GM19438 (cell line): ENCODE measurements at regions not wholly inside any gene's neighbourhood (a gene's known extent, or its start where the extent isn't known, plus 50 kb on each side); places are given as distances from the start of the nearest gene placed in this dataset.
"Not testable (repeated sequence)": the region's sequence is repeated elsewhere in the genome, so short reads cannot be mapped to it uniquely, and the experiment has no call there.

Experiments
- ATAC-seq: cut with Tn5 transposase; IDR thresholded peaks from one replicate; pipeline ENCODE4 v1.9.1; 2021; ENCODE audit warnings: low read depth; ENCODE audit not compliant: unreplicated experiment

DNA sequence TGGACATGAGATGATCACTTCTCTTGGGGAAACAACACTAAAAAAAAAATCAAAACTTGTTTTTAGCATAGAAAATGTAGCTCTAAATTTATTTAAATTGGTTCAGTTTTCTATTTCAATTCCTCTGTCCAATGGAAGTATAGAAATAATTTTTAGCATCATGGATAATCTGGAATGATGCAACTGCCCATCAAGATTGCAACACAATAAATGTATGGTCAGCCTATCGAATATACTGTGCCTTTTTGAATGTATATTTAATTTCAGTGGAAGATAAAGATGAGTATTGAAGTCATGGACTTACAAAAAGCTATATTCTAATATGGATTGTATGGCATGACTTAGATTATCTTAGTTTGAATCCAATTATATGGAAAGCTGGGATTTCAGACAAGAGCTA lies 906.7 kb downstream of the IGSF11 start:
- no peak for ATAC-seq

DNA sequence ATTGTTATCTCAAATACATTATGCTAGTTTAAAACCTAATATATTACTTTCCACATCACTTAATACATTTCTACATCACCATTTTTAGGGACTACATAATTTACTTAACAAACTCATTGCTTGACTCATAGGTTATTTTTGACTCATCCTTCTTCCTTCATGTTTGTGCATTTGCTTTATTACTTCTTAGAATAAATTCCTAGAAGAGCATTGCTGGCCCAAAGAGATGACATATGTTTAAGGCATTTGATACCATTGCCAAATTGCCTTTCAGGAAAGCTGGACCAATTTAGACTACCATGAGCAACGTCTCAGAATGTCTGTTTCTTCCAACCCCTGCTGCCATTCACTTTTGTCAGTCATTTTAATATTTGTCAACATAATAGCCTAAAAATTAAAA lies 905.8 kb downstream of the IGSF11 start:
- no peak for ATAC-seq

DNA sequence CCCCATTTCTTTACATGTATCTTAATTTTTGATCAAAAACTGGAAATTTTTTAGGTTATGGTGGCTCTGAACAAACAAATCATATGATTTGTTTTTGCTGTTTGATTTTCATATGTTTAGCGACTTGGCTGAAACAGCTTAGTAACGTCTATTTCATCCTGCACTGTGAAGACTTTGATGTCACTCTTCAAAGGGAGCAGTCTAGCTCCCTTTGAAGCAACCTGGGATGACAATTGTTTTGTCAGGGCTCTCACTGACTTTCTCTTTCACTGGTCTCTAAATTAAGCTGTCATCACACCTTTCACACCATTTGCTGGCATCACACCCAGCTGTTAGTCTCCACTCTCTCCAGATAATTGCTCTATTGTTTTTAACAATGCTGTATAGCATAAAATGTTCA lies 896.9 kb downstream of the IGSF11 start:
- ATAC-seq: no peak

DNA sequence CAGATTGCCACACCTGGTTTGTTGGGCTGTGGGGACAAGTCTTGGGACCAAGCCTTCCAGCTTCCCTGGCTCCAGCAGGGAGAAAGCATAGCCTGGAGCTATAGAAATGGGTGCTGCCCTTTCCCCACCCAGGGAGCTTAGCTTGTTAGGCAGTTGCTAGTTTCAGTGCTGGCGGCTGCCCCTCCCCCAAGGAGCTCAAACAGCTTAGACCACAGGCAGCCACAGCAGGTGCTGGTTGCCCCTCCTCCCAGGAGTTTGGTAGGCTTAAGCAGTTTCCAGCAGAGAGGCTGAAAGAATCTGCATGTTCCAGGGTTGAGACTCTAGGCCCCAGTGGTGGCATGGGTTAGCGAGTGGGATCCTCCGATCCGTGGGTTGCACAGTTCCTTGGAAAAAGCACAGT lies 889.7 kb downstream of the IGSF11 start:
- ATAC-seq: no peak

DNA sequence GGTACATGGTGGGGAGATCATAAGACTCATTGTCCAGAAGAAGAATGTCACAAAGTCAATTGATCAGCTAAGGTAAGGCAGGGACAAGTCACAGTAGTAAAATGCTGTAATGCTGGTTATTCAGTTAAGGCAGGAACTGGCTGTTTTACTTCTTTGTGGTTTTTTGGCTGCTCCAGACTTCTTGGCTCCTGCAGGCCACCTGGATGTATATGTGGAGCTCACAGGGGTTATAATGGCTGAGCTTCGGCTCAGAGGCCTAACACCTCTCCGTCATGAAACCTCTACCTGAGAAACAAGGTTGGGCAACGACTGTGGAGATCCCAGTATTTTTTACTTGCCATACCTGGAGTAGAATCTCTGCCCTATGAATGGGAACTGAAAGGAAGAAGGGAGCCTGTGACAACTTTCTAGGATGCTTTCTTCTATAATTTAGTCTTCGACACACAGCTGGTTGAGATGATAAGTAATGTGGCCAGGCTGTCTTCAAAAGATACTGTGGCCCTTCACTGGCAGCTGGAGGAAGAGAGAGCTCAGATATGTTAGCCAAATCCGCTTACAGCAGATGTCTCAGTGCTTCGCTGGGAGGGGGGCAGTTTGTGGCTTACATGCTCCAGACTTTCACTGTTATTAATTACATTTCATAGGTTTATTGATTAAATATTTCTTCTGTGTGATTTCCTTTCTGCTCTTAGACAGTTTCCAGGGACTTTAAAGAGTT lies 887.8 kb downstream of the IGSF11 start:
- no peak for ATAC-seq

DNA sequence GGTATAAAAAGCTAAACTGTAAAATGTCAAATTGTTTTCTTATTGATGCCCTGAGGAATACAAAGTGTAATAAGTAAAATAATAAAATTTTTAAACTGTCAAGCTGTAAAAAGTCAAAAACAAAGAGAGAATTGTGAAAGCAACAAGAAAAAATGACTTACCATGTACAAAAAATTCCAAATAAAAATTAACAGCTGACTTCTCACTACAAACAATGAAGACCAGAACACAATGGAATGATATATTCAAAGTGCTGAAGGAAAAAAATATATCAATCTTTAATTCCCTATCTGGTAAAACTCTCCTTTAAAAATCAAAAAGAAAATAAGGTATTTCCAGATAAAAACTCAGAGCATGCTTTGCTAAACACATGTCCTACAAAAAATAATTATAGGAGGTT lies 883.5 kb downstream of the IGSF11 start:
- no peak for ATAC-seq

DNA sequence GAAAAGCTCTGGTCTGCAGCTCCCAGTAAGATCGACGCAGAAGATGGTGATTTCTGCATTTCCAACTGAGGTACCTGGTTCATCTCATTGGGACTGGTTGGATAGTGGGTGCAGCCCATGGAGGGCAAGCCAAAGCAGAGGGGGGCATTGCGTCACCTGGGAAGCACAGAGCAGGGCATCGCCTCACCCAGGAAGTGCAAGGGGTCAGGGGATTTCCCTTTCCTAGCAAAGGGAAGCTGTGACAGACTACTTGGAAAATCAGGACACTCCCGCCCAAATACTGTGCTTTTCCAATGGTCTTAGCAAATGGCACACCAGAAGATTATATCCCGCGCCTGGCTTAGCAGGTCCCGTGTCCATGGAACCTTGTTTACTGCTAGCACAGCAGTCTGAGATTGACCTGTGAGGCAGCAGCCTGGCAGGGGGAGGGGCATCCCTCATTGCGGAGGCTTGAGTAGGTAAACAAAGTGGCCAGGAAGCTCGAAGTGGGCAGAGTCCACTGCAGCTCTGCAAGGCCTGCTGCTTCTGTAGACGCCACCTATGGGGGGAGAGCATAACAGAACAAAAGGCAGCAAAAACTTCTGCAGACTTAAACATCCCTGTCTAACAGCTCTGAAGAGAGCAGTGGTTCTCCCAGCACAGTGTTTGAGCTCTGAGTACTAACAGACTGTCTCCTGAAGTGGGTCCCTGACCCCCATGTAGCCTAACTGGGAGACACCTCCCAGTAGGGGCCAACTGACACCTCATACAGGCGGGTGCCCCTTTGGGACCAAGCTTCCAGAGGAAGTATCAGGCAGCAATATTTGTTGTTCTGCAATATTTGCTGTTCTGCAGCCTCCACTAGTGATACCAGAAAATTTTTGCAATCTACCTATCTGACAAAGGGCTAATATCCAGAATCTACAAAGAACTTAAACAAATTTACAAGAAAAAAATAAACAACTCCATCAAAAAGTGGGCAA lies 871.7 kb downstream of the IGSF11 start:
- ATAC-seq: not testable (repeated sequence)

DNA sequence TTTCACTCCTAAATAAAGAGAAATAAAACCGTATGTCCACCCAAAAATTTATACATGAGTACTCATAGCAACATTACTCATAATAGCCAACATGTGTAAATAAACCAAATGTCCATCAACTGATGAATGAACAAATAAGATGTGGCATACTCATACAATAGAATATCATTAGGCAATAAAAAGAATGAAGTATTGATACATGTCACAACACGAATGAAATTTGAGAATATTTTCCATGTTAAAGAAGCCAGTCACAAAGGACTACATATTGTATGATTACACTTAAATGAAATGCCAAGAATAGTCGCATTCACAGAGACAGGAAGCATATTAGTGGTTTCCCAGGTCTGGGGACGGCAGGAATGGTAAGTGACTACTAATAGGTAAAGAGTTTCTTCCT lies 869.2 kb downstream of the IGSF11 start:
- ATAC-seq: no peak

DNA sequence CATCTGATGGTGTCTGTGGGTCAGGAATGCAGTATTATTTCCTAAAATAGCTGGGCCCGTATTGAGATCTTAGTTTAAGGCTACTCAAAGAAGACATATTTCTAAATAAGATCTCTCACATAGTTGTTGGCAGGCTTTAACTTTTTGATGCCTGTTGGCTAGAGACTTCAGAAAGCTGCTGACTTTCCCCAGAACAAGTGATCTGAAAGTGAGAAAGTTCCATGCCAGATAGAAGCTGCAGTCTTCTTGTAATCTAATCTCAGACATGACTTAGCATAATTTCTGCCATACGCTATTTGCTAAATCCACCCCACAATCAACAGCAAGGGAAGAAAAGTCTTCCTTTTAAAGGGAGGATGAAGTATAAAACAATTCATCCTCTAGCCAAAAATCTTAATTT lies 867.1 kb downstream of the IGSF11 start:
- ATAC-seq: no peak

DNA sequence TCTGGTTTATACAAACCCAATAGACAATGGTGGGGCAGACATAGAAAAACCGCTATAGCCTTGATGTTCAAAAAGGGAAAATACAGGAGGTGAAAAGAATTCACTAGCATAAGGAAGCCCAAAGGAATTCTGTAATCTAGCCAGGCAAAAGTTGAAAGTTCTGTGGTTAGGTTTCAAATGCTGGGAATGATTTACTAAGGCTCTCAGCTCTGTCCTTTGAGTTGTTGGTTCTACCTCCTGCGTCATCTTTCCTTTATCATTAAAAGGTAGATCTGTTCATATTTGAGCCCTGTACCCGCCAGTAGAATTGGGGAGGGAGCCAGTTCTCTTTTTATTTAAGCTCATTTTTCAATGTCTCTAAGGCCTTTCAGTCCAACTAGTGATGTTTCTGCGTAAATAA lies 866.5 kb downstream of the IGSF11 start:
- no peak for ATAC-seq

DNA sequence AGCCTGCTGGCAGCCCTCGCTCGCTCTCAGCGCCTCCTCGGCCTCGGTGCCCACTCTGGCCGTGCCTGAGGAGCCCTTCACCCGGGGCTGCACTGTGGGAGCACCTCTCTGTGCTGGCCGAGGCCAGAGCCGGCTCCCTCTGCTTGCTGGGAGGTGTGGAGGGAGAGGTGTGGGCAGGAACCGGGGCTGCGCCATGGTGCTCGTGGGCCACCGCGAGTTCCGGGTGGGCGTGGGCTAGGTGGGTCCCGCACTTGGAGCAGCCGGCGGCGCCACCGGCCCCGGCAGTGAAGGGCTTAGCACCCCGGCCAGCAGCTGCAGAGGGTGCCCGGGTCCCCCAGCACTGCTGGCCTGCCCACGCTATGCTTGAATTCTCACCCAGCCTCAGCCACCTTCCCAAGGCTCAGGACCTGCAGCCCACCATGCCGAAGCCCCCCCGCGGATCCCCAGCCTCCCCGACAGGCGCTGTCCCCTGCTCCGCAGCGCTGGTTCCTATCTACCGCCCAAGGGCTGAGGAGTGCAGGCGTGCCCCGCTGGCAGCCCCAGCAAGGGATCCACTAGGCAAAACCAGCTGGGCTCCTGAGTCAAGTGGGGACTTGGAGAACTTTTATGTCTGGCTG lies 863.3 kb downstream of the IGSF11 start:
- no peak for ATAC-seq

DNA sequence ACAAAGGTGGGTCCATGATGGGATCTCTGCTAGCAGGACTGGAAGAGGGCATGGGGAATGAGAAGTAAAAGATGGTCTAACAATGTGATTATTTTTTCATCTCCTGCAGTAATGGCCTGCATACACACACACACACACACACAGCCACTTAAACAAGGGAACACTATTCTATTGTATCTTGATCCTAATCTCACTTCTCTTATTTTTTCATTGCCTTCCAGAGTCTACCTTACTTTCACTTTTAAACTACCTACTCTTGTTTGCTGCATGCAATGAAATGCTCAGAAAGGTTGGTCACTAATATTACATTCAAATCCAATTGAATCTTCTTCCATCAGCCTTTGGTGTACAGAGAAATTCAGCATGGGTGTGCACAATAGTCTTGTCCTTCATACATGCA lies 853.8 kb downstream of the IGSF11 start:
- no peak for ATAC-seq

DNA sequence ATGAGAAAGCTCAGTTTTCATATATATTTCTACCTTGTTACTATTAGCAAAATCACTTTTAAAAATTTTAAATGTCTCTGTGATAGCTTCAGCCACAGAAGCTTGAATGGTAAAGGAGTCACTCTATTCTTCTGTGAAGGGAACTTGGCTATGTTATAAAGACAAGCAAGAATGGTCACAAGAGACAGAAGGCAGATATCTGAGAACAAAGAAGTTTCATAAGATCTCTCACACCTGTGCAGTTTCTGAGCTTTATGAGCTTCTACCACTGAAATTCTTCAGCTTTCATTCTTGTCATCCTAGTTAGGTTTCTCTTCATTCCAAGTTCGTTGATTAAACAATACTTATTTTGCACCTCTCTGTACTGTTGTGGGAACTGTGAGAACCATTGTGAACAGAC lies 853.4 kb downstream of the IGSF11 start:
- no peak for ATAC-seq

DNA sequence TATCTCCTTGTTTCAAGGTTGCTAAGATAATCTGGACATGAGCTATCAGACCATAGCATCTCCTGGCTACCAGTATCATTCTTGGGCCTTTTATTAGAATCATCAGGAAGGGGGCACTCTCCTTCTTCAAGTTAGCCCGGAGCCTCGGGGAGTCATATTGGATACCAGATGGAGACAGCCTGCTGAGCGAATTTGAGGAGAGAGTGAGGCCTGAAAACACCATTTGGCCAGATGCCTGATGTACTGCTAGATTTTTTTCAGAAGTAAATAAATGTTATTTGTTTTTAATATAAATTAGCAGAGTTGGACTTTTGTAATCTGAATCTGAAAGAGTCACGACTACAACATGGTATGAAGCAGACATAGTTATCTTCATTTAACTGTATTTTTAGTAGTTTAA lies 848.6 kb downstream of the IGSF11 start:
- no peak for ATAC-seq

DNA sequence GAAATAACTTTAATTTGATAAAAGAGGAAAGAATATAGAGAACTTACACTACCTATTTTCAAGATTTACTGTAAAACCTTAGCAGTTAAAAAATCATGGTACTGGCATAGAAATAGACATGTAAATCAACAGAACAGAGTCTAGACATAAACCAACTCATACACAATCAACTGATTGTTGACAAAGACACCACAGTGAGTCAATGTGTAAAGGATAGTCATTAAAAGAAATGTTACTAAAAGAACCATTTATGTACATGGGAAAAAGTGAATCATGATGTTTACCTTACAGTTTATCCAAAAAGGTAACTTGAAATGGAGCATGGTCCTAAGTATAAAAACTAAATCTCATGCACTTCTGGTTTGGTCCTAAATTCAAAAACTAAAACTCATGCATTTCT lies 847.4 kb downstream of the IGSF11 start:
- no peak for ATAC-seq

DNA sequence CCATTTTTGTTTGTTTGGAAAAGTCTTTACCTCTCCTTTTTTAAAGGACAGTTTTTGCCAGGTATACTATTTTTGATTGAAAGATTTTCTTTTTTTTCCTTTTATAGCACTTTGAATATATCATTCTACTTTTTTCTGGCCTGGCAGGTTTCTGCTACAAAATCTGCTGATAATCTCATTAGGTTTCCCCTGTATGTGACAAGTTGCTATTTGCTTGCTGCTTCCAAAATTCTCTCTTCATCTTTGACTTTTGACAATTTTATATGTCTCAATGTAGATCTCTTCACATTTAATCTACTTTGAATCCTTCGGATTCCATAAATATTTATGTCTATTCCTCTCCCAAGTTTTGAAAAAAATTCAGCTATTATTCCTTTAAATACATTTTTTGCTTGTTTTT lies 838.5 kb downstream of the IGSF11 start:
- ATAC-seq: no peak

DNA sequence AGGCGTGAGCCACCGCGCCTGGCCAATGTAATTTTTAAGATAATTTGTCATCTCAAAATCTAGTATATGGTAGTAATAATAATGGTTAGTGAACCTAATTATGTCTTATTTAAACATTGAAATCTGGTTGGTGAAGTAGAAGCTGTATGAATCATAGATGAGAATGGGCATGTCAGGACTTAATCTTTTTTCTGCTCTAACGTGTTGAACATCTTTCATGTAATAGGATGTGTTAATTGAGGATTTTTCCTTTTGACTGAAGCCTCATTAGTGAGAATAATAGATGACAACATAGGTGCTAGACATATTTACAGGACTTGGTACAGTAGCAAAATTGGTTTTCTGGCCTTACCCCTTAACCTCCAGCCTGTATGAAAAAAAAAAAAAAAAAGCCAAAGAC lies 835.6 kb downstream of the IGSF11 start:
- no peak for ATAC-seq

DNA sequence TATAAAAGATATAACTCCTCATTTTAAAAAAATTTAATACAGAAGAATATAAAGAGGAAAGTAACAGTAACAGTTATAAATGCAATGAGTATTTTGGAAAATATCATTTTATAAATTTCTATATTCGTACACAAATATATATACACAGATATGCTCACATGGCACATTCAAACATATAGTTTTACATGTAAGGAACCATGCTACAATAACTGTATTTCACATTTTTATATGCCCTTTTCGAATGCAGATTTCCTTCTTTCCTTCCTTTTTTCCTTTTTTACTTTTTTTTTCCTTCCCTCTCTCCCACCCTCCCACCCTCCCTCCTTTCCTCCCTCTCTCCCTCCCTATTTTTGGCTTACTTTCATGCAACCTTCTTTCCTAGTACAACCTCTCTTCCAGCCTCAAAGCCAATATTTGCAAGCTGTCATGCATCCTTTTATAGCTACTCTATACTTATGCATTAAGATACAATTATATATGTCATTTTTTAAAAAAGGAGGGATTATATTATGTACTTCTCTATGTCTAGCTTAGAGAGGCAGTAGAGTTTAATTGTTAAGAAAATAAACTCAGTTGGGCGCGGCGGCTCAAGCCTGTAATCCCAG lies 830.5 kb downstream of the IGSF11 start:
- ATAC-seq: no peak

DNA sequence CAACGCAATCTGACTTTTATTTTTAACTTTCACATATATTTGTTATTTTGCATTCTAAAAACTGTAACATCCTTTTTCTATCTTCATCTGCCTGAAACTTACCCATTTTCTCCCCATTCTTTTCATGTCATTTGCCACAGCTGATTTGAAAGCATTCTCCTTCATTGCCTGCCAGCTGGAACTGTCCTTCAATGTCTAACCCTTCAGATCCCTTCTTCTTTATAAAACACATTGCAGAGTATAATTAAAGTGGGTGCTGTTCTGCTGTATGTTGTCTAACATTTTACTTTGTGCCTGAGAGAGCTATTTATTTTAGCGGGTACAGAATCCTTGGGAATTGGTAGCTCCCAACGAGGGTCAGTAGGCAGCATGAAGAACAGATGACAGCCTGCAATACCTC lies 827.4 kb downstream of the IGSF11 start:
- no peak for ATAC-seq

DNA sequence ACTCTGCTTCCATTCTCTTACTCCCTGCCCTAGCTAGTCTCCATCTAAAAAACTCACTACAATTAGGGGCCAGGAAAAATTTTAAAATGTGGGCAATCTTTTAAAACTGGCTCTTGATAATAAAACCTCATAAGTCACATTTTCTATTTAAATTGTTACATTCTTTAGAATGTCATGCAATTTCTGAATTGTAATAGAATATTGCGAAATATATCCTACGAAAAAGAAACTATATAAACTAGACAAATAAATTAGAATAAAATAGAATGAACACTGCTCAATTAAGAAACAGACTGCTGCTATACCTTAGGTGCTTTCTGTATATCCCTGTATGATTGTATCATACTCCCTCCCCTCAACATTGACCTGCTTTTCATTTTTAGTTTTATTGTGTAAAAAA lies 826.0 kb downstream of the IGSF11 start:
- no peak for ATAC-seq

DNA sequence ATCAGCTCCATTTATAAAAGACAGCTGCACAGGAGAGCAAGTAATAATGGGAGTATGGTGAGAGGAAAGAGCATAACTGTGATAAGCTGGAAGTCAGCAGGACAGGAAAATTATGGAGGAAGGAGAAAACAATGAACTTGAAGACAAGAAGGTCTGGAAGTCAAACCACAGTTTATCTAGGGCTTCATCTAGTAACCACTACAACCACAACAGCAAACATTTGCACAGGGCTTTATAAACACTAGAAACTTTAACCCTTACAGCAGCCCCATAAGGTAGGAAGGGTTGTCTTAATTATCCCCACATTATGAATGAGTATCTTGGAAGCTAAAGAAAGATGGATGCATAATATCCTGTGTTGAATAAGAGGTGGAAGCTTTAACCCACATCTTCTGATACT lies 820.8 kb downstream of the IGSF11 start:
- ATAC-seq: no peak
